Lower lobe of right lung (tissue), 2 donors: ENCODE measurements at regions not wholly inside any gene's neighbourhood (a gene's known extent, or its start where the extent isn't known, plus 50 kb on each side); places are given as distances from the start of the nearest gene placed in this dataset.
"Not testable (repeated sequence)": the region's sequence is repeated elsewhere in the genome, so short reads cannot be mapped to it uniquely, and the experiment has no call there.

Experiments used
- ATAC-seq, 2 donors: fragments of 200-7000 bp; cut with Tn5 transposase; one replicate each; pipeline ENCODE4 v1.9.1; 2020 to 2022; ENCODE audit warnings: mild to moderate bottlenecking in 2 of 2, moderate library complexity in 2 of 2
- DNase-seq: peaks from one replicate; pipeline ENCODE4 v3.0.0-alpha.2; 2020
- H3K27ac ChIP-seq: fragments of 200-600 bp; one replicate; pipeline ENCODE4 v1.8.0; 2022
- H3K27me3 ChIP-seq: fragments of 200-600 bp; one replicate; pipeline ENCODE4 v1.8.0; 2022; ENCODE audit warnings: low read depth
- H3K36me3 ChIP-seq: fragments of 200-600 bp; one replicate; pipeline ENCODE4 v1.8.0; 2022; ENCODE audit warnings: mild to moderate bottlenecking
- H3K4me1 ChIP-seq: fragments of 200-600 bp; one replicate; pipeline ENCODE4 v1.8.0; 2022
- H3K4me3 ChIP-seq: fragments of 200-600 bp; one replicate; pipeline ENCODE4 v1.8.0; 2022; ENCODE audit warnings: mild to moderate bottlenecking
- H3K9me3 ChIP-seq: fragments of 200-600 bp; one replicate; pipeline ENCODE4 v1.8.0; 2022
- intact Hi-C: fragments of 100-400 bp; cut with DNase I; formaldehyde crosslinking; loops from one replicate; pipeline ENCODE4 v1.11.0; 2022
- TF ChIP-seq, protein P1 (sequence below): fragments of 200-600 bp; IDR thresholded peaks from one replicate; pipeline ENCODE4 v1.8.0; 2022; ENCODE audit warnings: antibody characterized with exemption, mild to moderate bottlenecking
- donor health status: DM: no; HTN: yes; CAD: no; lungs with severe emphysema.

DNA sequence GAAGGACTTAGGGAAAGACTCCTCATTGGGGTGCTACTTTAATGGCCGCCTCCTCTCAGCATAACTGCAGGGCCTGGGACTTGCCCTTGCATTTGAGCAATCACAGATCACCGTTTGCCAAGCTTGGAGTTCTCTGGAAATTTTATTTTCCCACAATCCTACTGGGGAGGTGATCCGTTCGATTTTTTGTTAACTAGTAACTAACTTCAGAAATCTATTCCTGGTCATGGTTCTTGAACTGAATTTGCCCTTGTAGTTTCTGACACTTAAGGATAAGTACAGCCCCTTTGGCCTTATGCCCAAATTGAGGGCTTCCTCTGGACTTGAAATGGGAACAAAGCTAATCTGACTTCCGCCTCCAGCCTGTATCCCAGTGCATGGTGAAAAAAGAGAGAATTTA is 60.5 kb upstream of the ST3GAL5 start:
- Histone ChIP-seq H3K9me3 (no peaks in the 10 kb centered on the region), H3K36me3 (no peaks in the 10 kb centered on the region), H3K27me3 (no peaks in the 10 kb centered on the region), H3K4me3 (no peak overlapping the region), H3K27ac (no peak overlapping the region), H3K4me1 (peaks cover 7% of the 10 kb centered on the region)
- TF ChIP-seq, protein P1, sequence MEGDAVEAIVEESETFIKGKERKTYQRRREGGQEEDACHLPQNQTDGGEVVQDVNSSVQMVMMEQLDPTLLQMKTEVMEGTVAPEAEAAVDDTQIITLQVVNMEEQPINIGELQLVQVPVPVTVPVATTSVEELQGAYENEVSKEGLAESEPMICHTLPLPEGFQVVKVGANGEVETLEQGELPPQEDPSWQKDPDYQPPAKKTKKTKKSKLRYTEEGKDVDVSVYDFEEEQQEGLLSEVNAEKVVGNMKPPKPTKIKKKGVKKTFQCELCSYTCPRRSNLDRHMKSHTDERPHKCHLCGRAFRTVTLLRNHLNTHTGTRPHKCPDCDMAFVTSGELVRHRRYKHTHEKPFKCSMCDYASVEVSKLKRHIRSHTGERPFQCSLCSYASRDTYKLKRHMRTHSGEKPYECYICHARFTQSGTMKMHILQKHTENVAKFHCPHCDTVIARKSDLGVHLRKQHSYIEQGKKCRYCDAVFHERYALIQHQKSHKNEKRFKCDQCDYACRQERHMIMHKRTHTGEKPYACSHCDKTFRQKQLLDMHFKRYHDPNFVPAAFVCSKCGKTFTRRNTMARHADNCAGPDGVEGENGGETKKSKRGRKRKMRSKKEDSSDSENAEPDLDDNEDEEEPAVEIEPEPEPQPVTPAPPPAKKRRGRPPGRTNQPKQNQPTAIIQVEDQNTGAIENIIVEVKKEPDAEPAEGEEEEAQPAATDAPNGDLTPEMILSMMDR, result no peak
- intact Hi-C loops, result no loop called here
- peak; percentile 68 to 73 for ATAC-seq
- DNase-seq, result no peak

DNA sequence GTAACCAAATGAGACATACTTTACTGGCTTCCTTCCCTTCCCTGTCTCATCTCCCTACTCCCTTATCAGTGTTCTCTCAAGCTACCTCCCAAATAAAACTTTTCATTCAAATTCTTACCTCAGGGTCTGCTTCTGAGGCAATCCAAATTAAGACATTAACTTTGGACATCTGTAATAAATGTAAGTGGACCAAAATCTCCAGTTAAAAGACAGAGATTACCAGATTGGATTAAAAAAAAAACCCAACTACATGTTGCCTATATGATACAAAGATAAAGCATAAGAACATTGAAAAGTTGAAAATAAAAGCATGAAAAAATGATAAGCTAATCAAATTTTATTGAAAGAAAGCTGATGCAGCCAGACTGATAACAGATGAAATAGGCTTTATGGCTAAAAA is 58.8 kb upstream of the ST3GAL5 start:
- H3K4me3 ChIP-seq, result no peak overlapping the region
- TF ChIP-seq, protein P1, result no peak
- H3K27ac ChIP-seq, result no peak overlapping the region
- intact Hi-C loops, result no loop called here
- no peaks in the 10 kb centered on the region for H3K27me3 ChIP-seq
- ATAC-seq, result no peak
- H3K9me3 ChIP-seq, result peaks cover 1% of the 10 kb centered on the region
- H3K4me1 ChIP-seq, result peaks cover 7% of the 10 kb centered on the region
- DNase-seq, result no peak
- H3K36me3 ChIP-seq, result no peaks in the 10 kb centered on the region

DNA sequence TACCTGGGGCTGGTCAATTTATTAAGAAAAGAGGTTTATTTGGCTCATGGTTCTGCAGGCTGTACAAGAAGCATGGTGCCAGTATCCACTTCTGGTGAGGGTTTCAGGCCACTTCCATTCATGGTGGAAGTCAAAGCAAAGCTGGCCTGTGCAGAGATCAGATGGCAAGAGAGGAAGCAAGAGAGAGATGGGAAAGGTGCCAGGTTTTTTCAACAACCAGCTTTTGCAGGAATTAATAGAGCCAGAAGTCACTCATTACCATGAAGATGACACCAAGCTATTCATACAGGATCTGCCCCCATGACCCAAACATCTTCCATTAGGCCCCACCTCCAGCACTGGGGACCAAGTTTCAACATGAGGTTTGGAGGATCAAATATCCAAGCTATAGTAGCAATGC is 56.8 kb upstream of the ST3GAL5 start:
- no peak overlapping the region for H3K27ac ChIP-seq
- H3K9me3 ChIP-seq, result peaks cover 5% of the 10 kb centered on the region
- intact Hi-C loops, result no loop called here
- H3K4me1 ChIP-seq, result peaks cover 7% of the 10 kb centered on the region
- ATAC-seq, result no peak
- TF ChIP-seq, protein P1, result no peak
- H3K36me3 ChIP-seq, result no peaks in the 10 kb centered on the region
- H3K27me3 ChIP-seq, result no peaks in the 10 kb centered on the region
- DNase-seq, result no peak
- H3K4me3 ChIP-seq, result no peak overlapping the region

DNA sequence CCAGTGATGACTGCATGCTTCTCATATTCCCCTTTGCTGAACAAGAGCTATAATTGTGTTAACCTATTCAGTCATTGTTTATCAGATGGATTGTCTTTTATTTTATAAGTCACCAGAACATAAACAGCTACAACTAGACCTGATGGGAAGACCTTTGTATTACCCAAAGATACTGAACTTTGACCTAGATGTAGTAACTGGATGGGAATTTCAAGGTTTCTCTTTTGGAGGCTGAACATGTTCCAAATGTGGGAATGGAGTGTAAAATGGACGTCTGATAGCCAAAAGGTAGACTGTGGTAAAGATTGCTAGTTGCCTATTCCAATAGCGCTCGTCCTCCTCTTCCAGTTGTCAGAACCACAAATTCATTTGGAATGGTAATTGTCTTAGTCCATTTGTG is 56.4 kb upstream of the ST3GAL5 start:
- intact Hi-C loops, result no loop called here
- no peak for ATAC-seq
- peaks cover 7% of the 10 kb centered on the region for H3K4me1 ChIP-seq

DNA sequence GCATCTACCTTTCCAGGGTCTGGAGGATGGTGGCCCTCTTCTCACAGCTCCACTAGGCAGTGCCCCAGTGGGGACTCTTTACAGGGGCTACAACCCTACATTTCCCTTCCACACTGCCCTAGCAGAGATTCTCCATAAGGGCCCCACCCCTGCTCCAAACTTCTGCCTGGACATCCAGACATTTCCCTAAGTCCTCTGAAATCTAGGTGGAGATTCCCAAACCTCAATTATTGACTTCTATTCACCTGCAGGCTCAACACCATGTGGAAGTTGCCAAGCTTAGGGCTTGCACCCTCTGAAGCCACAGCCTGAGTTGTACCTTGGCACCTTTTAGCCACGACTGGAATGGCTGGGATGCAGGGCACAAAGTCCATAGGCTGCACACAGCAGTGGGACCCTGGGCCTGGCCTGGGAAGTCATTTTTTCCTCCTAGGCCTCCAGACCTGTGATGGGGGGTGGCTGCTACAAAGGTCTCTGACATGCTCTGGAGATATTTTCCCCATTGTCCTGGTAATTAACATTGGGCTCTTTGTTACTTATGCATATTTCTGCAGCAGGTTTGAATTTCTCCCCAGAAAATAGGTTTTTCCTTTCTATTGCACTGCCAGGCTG is 53.7 kb upstream of the ST3GAL5 start:
- H3K27me3 ChIP-seq, result no peaks in the 10 kb centered on the region
- no peaks in the 10 kb centered on the region for H3K4me1 ChIP-seq
- TF ChIP-seq, protein P1, result no peak

More for the DNA sequence above, 56.4 kb upstream of the ST3GAL5 start:
- TF ChIP-seq, protein P1, result no peak
- Histone ChIP-seq H3K27ac (no peak overlapping the region), H3K36me3 (no peaks in the 10 kb centered on the region), H3K9me3 (peaks cover 5% of the 10 kb centered on the region), H3K27me3 (no peaks in the 10 kb centered on the region), H3K4me3 (no peak overlapping the region)
- DNase-seq, result no peak

DNA sequence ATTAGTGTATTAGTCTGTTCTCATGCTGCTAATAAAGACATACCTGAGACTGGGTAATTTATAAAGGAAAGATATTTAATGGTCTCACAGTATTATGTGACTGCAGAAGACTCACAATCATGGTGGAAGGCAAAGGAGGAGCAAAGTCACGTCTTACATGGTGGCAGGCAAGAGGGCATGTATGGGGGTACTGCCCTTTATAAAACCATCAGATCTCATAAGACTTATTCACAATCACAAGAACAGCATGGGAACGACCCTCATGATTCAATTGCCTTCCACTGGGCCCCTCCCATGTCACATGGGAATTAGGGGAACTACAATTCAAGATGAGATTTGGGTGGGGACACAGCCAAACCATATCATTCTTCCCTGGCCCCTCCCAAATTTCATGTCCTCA is 52.7 kb upstream of the ST3GAL5 start:
- H3K9me3 ChIP-seq, H3K36me3 ChIP-seq, intact Hi-C loops, H3K4me3 ChIP-seq, H3K4me1 ChIP-seq, DNase-seq, H3K27ac ChIP-seq, H3K27me3 ChIP-seq, ATAC-seq: not testable (repeated sequence)

More for the DNA sequence above, 53.7 kb upstream of the ST3GAL5 start:
- no peak overlapping the region for H3K4me3 ChIP-seq
- ATAC-seq (no peak), DNase-seq (no peak)
- intact Hi-C loops, result no loop called here
- peaks cover 5% of the 10 kb centered on the region for H3K9me3 ChIP-seq
- H3K36me3 ChIP-seq, result no peaks in the 10 kb centered on the region
- no peak overlapping the region for H3K27ac ChIP-seq
